Colonic mucosa (tissue), 4 donors: ENCODE measurements at regions not wholly inside any gene's neighbourhood (a gene's known extent, or its start where the extent isn't known, plus 50 kb on each side); places are given as distances from the start of the nearest gene placed in this dataset.

Source experiments
- DNase-seq: peaks from one replicate; pipeline ENCODE4 v3.0.0-alpha.2; 2020
- H3K27ac ChIP-seq: fragments of 200-600 bp; one replicate; pipeline ENCODE4 v1.8.0; 2021
- H3K27me3 ChIP-seq: fragments of 200-600 bp; one replicate; pipeline ENCODE4 v1.8.0; 2021
- H3K36me3 ChIP-seq: fragments of 200-600 bp; one replicate; pipeline ENCODE4 v1.8.0; 2021
- H3K4me1 ChIP-seq: fragments of 200-600 bp; one replicate; pipeline ENCODE4 v1.8.0; 2021; ENCODE audit warnings: mild to moderate bottlenecking
- H3K4me3 ChIP-seq: fragments of 200-600 bp; one replicate; pipeline ENCODE4 v1.8.0; 2021
- H3K9ac ChIP-seq, 2 donors: one replicate each; pipeline ENCODE4 v1.7.0; 2013; ENCODE audit warnings: control low read depth in 2 of 2, low read depth in 2 of 2, low read length in 2 of 2
- H3K9me3 ChIP-seq: fragments of 200-600 bp; one replicate; pipeline ENCODE4 v1.8.0; 2021
- CTCF ChIP-seq: fragments of 200-600 bp; IDR thresholded peaks from one replicate; pipeline ENCODE4 v1.8.0; 2022; ENCODE audit warnings: antibody characterized with exemption, mild to moderate bottlenecking
- intact Hi-C: fragments of 100-400 bp; cut with DNase I; formaldehyde crosslinking; loops from one replicate; pipeline ENCODE4 v1.14.1; 2022
- donor health status: healthy.
- donor health status: DM: no; HTN: no; CAD: no.
- donor health status: DM: no; HTN: no; CAD: no.

- H3K9me3 ChIP-seq = no peaks in the 10 kb centered on the region
- H3K27me3 ChIP-seq = no peaks in the 10 kb centered on the region
- no peak overlapping the region for H3K9ac ChIP-seq
- no peak overlapping the region for H3K27ac ChIP-seq
- H3K4me3 ChIP-seq = no peak overlapping the region
- intact Hi-C loops = no loop called here
- DNase-seq = no peak
- H3K4me1 ChIP-seq = no peaks in the 10 kb centered on the region
- no peak for TF ChIP-seq CTCF
- H3K36me3 ChIP-seq = no peaks in the 10 kb centered on the region
These were observed 543.1 kb upstream of the NECTIN3 start for GRCh38 chr3:110528305-110529121.

DNA sequence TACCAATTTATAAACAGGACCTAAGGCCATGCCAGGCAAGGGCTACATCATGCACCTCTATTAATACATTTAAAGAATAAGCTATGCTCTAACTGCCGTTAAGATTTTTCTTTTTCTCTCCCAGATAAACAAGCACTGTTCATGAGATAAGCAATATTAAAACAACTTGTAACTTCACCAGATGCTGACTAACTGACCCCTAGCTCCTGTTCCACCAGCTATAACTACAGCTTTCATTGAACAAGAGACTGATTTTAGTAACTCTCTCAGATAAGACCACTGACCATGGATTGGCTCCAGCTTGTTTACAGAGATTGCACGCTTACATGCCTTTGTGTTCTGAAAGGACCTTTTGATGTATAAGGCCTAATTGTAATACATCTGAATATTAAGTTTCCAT lies 540.7 kb upstream of the NECTIN3 start:
- intact Hi-C loops = no loop called here
- Histone ChIP-seq H3K4me1 (no peaks in the 10 kb centered on the region), H3K9ac (no peak overlapping the region), H3K4me3 (no peak overlapping the region), H3K9me3 (no peaks in the 10 kb centered on the region), H3K27ac (no peak overlapping the region), H3K27me3 (no peaks in the 10 kb centered on the region), H3K36me3 (no peaks in the 10 kb centered on the region)
- no peak for DNase-seq
- TF ChIP-seq CTCF = no peak

DNA sequence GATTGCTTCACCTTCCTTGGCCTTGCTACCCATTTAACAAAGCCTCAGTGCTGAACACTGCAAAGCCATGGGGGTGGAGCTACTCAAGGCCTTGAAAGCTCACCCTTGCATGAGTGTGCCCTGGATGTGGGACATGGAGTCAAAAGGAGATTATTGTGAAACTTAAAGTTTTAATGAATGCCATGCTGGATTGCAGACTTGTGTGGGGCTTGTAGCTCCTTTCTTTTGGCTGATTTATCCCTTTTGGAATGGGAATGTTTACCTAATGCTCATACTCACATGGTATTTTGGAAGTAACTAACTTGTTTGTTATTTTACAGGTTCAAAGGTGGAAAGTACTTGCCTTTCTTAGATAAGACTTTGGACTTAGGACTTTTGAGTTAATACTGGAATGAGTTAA lies 538.5 kb upstream of the NECTIN3 start:
- Histone ChIP-seq H3K9ac (no peak overlapping the region), H3K4me3 (no peak overlapping the region), H3K27ac (no peak overlapping the region), H3K36me3 (no peaks in the 10 kb centered on the region), H3K4me1 (no peaks in the 10 kb centered on the region), H3K9me3 (no peaks in the 10 kb centered on the region), H3K27me3 (no peaks in the 10 kb centered on the region)
- DNase-seq = no peak
- intact Hi-C loops = no loop called here
- TF ChIP-seq CTCF = no peak

- H3K4me1 ChIP-seq = no peaks in the 10 kb centered on the region
- no peaks in the 10 kb centered on the region for H3K9me3 ChIP-seq
- no peak for DNase-seq
- no peaks in the 10 kb centered on the region for H3K36me3 ChIP-seq
- intact Hi-C loops = no loop called here
- no peak overlapping the region for H3K4me3 ChIP-seq
- H3K27me3 ChIP-seq = no peaks in the 10 kb centered on the region
- no peak overlapping the region for H3K9ac ChIP-seq
- H3K27ac ChIP-seq = no peak overlapping the region
- TF ChIP-seq CTCF = no peak
These were observed 529.0 kb upstream of the NECTIN3 start for GRCh38 chr3:110542552-110543150.

DNA sequence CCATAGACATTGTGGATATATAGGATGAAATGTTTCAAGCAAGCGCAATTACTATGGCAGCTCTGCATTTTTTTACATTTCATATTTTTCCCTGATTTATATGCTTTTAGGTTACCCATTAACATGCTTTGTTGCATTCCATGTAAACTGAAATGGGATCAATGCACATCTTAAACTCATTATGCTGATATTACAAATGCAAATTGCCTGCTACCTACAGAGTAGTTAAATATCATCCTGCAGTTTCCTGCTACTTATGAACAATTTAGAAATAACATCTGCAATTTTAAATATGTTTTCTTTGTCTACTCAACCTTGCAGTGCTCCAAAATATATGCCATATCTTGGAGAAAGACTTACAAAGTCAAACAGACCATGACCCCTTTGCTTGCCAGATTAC lies 526.9 kb upstream of the NECTIN3 start:
- no peak for TF ChIP-seq CTCF
- H3K9me3 ChIP-seq = no peaks in the 10 kb centered on the region
- H3K9ac ChIP-seq = no peak overlapping the region
- H3K36me3 ChIP-seq = no peaks in the 10 kb centered on the region
- H3K4me3 ChIP-seq = no peak overlapping the region
- no peaks in the 10 kb centered on the region for H3K4me1 ChIP-seq
- H3K27ac ChIP-seq = no peak overlapping the region
- intact Hi-C loops = no loop called here
- no peak for DNase-seq
- no peaks in the 10 kb centered on the region for H3K27me3 ChIP-seq
